GM12874 (cell line): ENCODE measurements at regions not wholly inside any gene's neighbourhood (a gene's known extent, or its start where the extent isn't known, plus 50 kb on each side); places are given as distances from the start of the nearest gene placed in this dataset.

Experiments used
- CTCF ChIP-seq: IDR thresholded peaks from 2 replicates; pipeline ENCODE4 v1.5.1; 2011; ENCODE audit warnings: low read depth, mild to moderate bottlenecking, control low read depth, low read length, moderate library complexity; ENCODE audit not compliant: insufficient read depth

GRCh38 chr20:11212272-11212671 lies 538.5 kb upstream of the JAG1 start:
- TF ChIP-seq CTCF: no peak

GRCh38 chr20:11212902-11213301 lies 539.1 kb upstream of the JAG1 start:
- TF ChIP-seq CTCF: no peak

- TF ChIP-seq CTCF: no peak
These were observed 540.5 kb upstream of the JAG1 start for GRCh38 chr20:11214256-11214840.

- TF ChIP-seq CTCF: no peak
These were observed 542.9 kb upstream of the JAG1 start for GRCh38 chr20:11216451-11217314.

GRCh38 chr20:11217326-11218172 lies 543.8 kb upstream of the JAG1 start:
- TF ChIP-seq CTCF: no peak

- TF ChIP-seq CTCF: no peak
These were observed 544.4 kb upstream of the JAG1 start for GRCh38 chr20:11218173-11218680.

- no peak for TF ChIP-seq CTCF
These were observed 545.4 kb upstream of the JAG1 start for GRCh38 chr20:11219192-11219591.
